ENCODE measurements at regions not wholly inside any gene's neighbourhood (a gene's known extent, or its start where the extent isn't known, plus 50 kb on each side); places are given as distances from the start of the nearest gene placed in this dataset.

- Histone ChIP-seq H3K9me3 (ENCODE audit: control insufficient read depth, insufficient read depth, low read length) (no peaks in the 10 kb centered on the region), H3K9me2 (replicated peaks; ENCODE audit: control insufficient read depth, low read length) (no peaks in the 10 kb centered on the region)
These were observed 396.5 kb upstream of the SEMA3D start for GRCh38 chr7:85583131-85583953.

GRCh38 chr7:85573844-85574243 lies 387.0 kb upstream of the SEMA3D start:
- Histone ChIP-seq H3K4me1 (ENCODE audit: control insufficient read depth, low read length) (no peaks in the 10 kb centered on the region), H3K9me2 (replicated peaks; ENCODE audit: control insufficient read depth, low read length) (no peaks in the 10 kb centered on the region), H3K27ac (ENCODE audit: low read depth, low read length) (no peak overlapping the region), H3F3A (ENCODE audit: control insufficient read depth, insufficient read depth) (no peaks in the 10 kb centered on the region), H3K4me3 (ENCODE audit: low read length) (no peak overlapping the region), H3K27me3 (ENCODE audit: control insufficient read depth, low read length) (no peaks in the 10 kb centered on the region), H3K79me2 (ENCODE audit: control insufficient read depth, low read length) (no peaks in the 10 kb centered on the region), H3K36me3 (ENCODE audit: control insufficient read depth, low read length) (no peaks in the 10 kb centered on the region), H3K4me2 (ENCODE audit: low read length) (no peak overlapping the region), H3K9me3 (ENCODE audit: control insufficient read depth, insufficient read depth, low read length) (no peaks in the 10 kb centered on the region), H4K20me1 (ENCODE audit: control insufficient read depth, insufficient read depth, low read depth, low read length) (no peaks in the 10 kb centered on the region)
- TF ChIP-seq, protein P1, sequence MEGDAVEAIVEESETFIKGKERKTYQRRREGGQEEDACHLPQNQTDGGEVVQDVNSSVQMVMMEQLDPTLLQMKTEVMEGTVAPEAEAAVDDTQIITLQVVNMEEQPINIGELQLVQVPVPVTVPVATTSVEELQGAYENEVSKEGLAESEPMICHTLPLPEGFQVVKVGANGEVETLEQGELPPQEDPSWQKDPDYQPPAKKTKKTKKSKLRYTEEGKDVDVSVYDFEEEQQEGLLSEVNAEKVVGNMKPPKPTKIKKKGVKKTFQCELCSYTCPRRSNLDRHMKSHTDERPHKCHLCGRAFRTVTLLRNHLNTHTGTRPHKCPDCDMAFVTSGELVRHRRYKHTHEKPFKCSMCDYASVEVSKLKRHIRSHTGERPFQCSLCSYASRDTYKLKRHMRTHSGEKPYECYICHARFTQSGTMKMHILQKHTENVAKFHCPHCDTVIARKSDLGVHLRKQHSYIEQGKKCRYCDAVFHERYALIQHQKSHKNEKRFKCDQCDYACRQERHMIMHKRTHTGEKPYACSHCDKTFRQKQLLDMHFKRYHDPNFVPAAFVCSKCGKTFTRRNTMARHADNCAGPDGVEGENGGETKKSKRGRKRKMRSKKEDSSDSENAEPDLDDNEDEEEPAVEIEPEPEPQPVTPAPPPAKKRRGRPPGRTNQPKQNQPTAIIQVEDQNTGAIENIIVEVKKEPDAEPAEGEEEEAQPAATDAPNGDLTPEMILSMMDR (IDR thresholded peaks at IDR 0.05; ENCODE audit: low read depth, low read length, poor library complexity, severe bottlenecking) = no peak
- TF ChIP-seq EZH2phosphoT487 (IDR thresholded peaks at IDR 0.05; ENCODE audit: borderline replicate concordance, low read length) = no peak

More at GRCh38 chr7:85583131-85583953, 396.5 kb upstream of the SEMA3D start:
- Histone ChIP-seq H3K36me3 (ENCODE audit: control insufficient read depth, low read length) (no peaks in the 10 kb centered on the region), H3K27ac (ENCODE audit: low read depth, low read length) (no peak overlapping the region), H3K4me3 (ENCODE audit: low read length) (no peak overlapping the region), H3K27me3 (ENCODE audit: control insufficient read depth, low read length) (no peaks in the 10 kb centered on the region), H3K4me1 (ENCODE audit: control insufficient read depth, low read length) (no peaks in the 10 kb centered on the region), H4K20me1 (ENCODE audit: control insufficient read depth, insufficient read depth, low read depth, low read length) (no peaks in the 10 kb centered on the region), H3F3A (ENCODE audit: control insufficient read depth, insufficient read depth) (no peaks in the 10 kb centered on the region), H3K4me2 (ENCODE audit: low read length) (no peak overlapping the region), H3K79me2 (ENCODE audit: control insufficient read depth, low read length) (no peaks in the 10 kb centered on the region)
- TF ChIP-seq, protein P1 (IDR thresholded peaks at IDR 0.05; ENCODE audit: low read depth, low read length, poor library complexity, severe bottlenecking) = no peak
- TF ChIP-seq EZH2phosphoT487 (IDR thresholded peaks at IDR 0.05; ENCODE audit: borderline replicate concordance, low read length) = no peak

DNA sequence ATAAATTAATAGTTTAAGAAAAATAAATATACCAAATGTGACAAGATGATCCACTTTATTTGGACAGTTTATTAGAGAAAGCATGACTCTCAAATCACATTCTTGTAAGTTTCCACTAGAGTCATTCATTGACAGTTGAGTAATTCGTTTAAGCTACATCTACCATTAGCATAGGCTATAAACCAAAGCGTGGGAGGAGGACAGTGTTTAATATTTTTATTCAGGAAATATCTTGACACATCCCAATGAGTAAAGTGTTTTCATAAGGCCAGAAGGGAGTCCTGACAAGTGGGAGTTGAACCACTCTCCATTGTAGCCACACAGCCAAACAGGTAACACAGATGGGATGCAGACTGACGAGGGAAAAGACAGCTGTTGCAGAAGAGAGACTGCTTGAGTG lies 386.5 kb upstream of the SEMA3D start:
- H3K9me3 ChIP-seq (ENCODE audit: control insufficient read depth, insufficient read depth, low read length) = no peaks in the 10 kb centered on the region
- no peaks in the 10 kb centered on the region for H3K27me3 ChIP-seq (ENCODE audit: control insufficient read depth, low read length)
- no peaks in the 10 kb centered on the region for H4K20me1 ChIP-seq (ENCODE audit: control insufficient read depth, insufficient read depth, low read depth, low read length)
- no peaks in the 10 kb centered on the region for H3K79me2 ChIP-seq (ENCODE audit: control insufficient read depth, low read length)
- no peaks in the 10 kb centered on the region for H3K4me1 ChIP-seq (ENCODE audit: control insufficient read depth, low read length)
- H3K4me2 ChIP-seq (ENCODE audit: low read length) = no peak overlapping the region
- no peaks in the 10 kb centered on the region for H3K9me2 ChIP-seq (replicated peaks; ENCODE audit: control insufficient read depth, low read length)
- no peaks in the 10 kb centered on the region for H3K36me3 ChIP-seq (ENCODE audit: control insufficient read depth, low read length)
- H3K27ac ChIP-seq (ENCODE audit: low read depth, low read length) = no peak overlapping the region
- no peaks in the 10 kb centered on the region for H3F3A ChIP-seq (ENCODE audit: control insufficient read depth, insufficient read depth)
- H3K4me3 ChIP-seq (ENCODE audit: low read length) = no peak overlapping the region
- TF ChIP-seq, protein P1 (IDR thresholded peaks at IDR 0.05; ENCODE audit: low read depth, low read length, poor library complexity, severe bottlenecking) = no peak
- TF ChIP-seq EZH2phosphoT487 (IDR thresholded peaks at IDR 0.05; ENCODE audit: borderline replicate concordance, low read length) = no peak
